DND-41 (cell line): ENCODE measurements at regions not wholly inside any gene's neighbourhood (a gene's known extent, or its start where the extent isn't known, plus 50 kb on each side); places are given as distances from the start of the nearest gene placed in this dataset.

Experiments
- ATAC-seq: fragments of 200-7000 bp; cut with Tn5 transposase; 3 replicates; pipeline ENCODE4 v1.9.1; 2021; ENCODE audit warnings: low read depth; ENCODE audit not compliant: insufficient read depth
- DNase-seq: peaks from one replicate; pipeline ENCODE4 v3.0.0-alpha.2; 2020
- H2AFZ ChIP-seq: 2 replicates; pipeline ENCODE4 v1.6.0; 2012; ENCODE audit warnings: low read depth, low read length
- H3K27ac ChIP-seq: 2 replicates; pipeline ENCODE4 v1.5.1; 2012; ENCODE audit warnings: low read length, inconsistent platforms
- H3K27me3 ChIP-seq: fragments of 200-600 bp; sonication (generic); 2 replicates; pipeline ENCODE4 v1.6.0; 2012; ENCODE audit warnings: low read length, mild to moderate bottlenecking, inconsistent platforms; ENCODE audit not compliant: insufficient read depth, poor library complexity
- H3K36me3 ChIP-seq: 2 replicates; pipeline ENCODE4 v1.5.1; 2012; ENCODE audit warnings: low read length, inconsistent platforms; ENCODE audit not compliant: insufficient read depth
- H3K4me1 ChIP-seq: 2 replicates; pipeline ENCODE4 v1.5.1; 2012; ENCODE audit warnings: mild to moderate bottlenecking, low read length; ENCODE audit not compliant: insufficient read depth
- H3K4me2 ChIP-seq: 2 replicates; pipeline ENCODE4 v1.6.0; 2012; ENCODE audit warnings: mild to moderate bottlenecking, moderate library complexity, low read length, inconsistent platforms; ENCODE audit not compliant: insufficient read depth
- H3K4me3 ChIP-seq, 2 experiments: fragments of 200-600 bp in 1 of 2; shearing (Covaris generic) in 1 of 2; 2 replicates each; pipeline ENCODE4 v1.5.1; 2012 to 2016; ENCODE audit warnings: inconsistent platforms in 2 of 2, low read length in 2 of 2, mild to moderate bottlenecking in 2 of 2, low read depth in 1 of 2, moderate library complexity in 1 of 2
- H3K79me2 ChIP-seq: 2 replicates; pipeline ENCODE4 v1.6.0; 2012; ENCODE audit warnings: low read length, inconsistent platforms; ENCODE audit not compliant: insufficient read depth
- H3K9ac ChIP-seq: 2 replicates; pipeline ENCODE4 v1.6.0; 2012; ENCODE audit warnings: low read depth, mild to moderate bottlenecking, inconsistent platforms, low read length, moderate library complexity
- H3K9me3 ChIP-seq: 2 replicates; pipeline ENCODE4 v1.5.1; 2012; ENCODE audit warnings: low read length, moderate library complexity, mild to moderate bottlenecking, inconsistent platforms; ENCODE audit not compliant: insufficient read depth, severe bottlenecking
- H4K20me1 ChIP-seq: 2 replicates; pipeline ENCODE4 v1.6.0; 2012; ENCODE audit warnings: low read length; ENCODE audit not compliant: insufficient read depth
- EZH2 ChIP-seq: IDR thresholded peaks from 3 replicates; pipeline ENCODE4 v1.6.1; 2012; ENCODE audit warnings: borderline replicate concordance, low read depth, mild to moderate bottlenecking, moderate library complexity, low read length, inconsistent platforms; ENCODE audit not compliant: severe bottlenecking
- TF ChIP-seq, protein P1 (sequence below): IDR thresholded peaks from 2 replicates; pipeline ENCODE4 v1.5.1; 2012; ENCODE audit warnings: borderline replicate concordance, low read length, moderate library complexity, mild to moderate bottlenecking; ENCODE audit not compliant: poor library complexity, severe bottlenecking; ENCODE audit errors: extremely low read depth

DNA sequence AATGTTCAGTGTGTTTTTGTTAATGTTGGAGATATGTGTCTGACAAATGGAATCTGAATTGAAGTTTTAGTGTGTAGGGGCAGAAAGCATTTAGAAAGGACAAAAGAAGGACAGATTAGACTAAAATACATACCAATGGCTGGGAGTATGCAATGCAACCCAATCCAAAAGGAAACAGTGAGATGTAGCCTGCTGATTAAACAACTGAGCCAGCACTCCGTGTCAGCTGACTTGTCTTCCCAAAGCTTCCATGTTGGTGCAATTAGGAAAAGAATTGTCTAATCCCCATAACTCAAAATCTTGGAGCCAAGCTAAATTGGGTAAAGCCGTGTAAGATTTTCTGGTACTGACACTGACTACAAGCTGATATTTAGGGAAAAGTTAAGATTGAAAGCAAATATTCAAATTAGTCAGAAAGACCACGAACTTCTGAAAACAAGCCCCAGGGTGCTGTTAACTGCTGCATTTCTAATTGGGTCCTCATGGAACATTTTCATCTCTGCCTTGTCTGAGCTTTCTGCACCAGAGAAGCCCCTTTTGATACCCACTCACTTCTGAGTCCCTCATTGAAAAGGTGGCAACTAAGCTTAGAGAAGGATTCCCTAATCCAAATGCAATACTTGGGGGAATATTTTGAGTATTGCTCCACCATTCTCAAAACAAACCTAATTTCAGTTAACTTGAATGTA lies 109.1 kb downstream of the DAD1 start:
- DNase-seq = no peak
- H3K4me1 ChIP-seq = no peaks in the 10 kb centered on the region
- H3K36me3 ChIP-seq = no peaks in the 10 kb centered on the region
- no peaks in the 10 kb centered on the region for H3K79me2 ChIP-seq
- no peaks in the 10 kb centered on the region for H3K9me3 ChIP-seq
- TF ChIP-seq, protein P1, sequence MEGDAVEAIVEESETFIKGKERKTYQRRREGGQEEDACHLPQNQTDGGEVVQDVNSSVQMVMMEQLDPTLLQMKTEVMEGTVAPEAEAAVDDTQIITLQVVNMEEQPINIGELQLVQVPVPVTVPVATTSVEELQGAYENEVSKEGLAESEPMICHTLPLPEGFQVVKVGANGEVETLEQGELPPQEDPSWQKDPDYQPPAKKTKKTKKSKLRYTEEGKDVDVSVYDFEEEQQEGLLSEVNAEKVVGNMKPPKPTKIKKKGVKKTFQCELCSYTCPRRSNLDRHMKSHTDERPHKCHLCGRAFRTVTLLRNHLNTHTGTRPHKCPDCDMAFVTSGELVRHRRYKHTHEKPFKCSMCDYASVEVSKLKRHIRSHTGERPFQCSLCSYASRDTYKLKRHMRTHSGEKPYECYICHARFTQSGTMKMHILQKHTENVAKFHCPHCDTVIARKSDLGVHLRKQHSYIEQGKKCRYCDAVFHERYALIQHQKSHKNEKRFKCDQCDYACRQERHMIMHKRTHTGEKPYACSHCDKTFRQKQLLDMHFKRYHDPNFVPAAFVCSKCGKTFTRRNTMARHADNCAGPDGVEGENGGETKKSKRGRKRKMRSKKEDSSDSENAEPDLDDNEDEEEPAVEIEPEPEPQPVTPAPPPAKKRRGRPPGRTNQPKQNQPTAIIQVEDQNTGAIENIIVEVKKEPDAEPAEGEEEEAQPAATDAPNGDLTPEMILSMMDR = no peak
- no peak for TF ChIP-seq EZH2
- no peak overlapping the region for H3K4me2 ChIP-seq
- no peaks in the 10 kb centered on the region for H4K20me1 ChIP-seq
- no peak overlapping the region for H2AFZ ChIP-seq
- no peak overlapping the region for H3K4me3 ChIP-seq
- no peak overlapping the region for H3K27ac ChIP-seq
- no peak overlapping the region for H3K9ac ChIP-seq
- no peak for ATAC-seq
- H3K27me3 ChIP-seq = peaks cover 57% of the 10 kb centered on the region

DNA sequence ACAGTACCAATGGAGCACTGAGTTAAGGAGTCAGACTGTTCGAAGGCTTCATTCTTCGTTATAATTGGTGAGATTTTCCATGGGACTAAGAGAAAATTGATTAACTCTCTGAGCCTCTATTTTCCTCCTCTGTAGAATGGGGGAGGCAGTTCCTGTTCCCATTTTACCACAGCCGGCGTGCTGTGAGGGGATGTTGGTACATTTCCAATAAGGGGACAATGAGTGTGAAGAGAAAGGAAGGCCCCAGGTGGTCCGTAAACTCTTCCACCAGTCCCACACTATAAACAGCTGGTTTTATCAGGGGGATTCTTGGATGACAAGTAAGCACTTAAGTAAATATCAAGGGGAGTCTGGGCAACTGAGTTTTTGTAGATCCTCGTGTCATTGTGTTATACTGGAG lies 109.9 kb downstream of the DAD1 start:
- no peak for TF ChIP-seq EZH2
- TF ChIP-seq, protein P1 = no peak
- Histone ChIP-seq H3K9me3 (no peaks in the 10 kb centered on the region), H3K4me3 (no peak overlapping the region), H3K36me3 (no peaks in the 10 kb centered on the region), H3K4me2 (no peak overlapping the region), H3K27me3 (peaks cover 63% of the 10 kb centered on the region), H4K20me1 (no peaks in the 10 kb centered on the region), H3K79me2 (no peaks in the 10 kb centered on the region), H3K4me1 (no peaks in the 10 kb centered on the region), H2AFZ (no peak overlapping the region), H3K9ac (no peak overlapping the region), H3K27ac (no peak overlapping the region)
- DNase-seq (no peak), ATAC-seq (no peak)

DNA sequence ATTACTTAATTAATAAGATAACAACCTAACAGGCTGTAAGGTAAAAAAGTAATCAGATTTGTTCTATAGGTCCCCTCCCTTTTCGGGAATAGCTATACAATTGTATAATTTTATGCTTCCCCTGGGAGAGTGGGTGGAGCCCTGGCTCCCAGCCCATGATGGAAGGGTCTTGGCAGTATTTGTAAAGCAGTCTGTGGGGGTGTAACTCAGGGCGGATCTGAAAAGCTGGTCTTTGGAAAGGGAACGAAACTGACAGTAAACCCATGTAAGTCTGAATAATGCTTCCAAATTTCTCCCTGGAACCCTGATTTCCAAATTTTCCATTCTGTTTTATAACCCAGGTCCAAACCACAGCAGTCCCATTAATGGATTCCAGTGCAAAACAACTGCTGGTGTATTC lies 110.4 kb downstream of the DAD1 start:
- Histone ChIP-seq H3K9me3 (no peaks in the 10 kb centered on the region), H4K20me1 (no peaks in the 10 kb centered on the region), H3K27ac (no peak overlapping the region), H3K9ac (no peak overlapping the region), H3K36me3 (no peaks in the 10 kb centered on the region), H3K4me1 (no peaks in the 10 kb centered on the region), H2AFZ (no peak overlapping the region), H3K4me2 (no peak overlapping the region), H3K27me3 (peaks cover 63% of the 10 kb centered on the region), H3K4me3 (no peak overlapping the region), H3K79me2 (no peaks in the 10 kb centered on the region)
- no peak for TF ChIP-seq EZH2
- TF ChIP-seq, protein P1 = no peak
- no peak for DNase-seq
- ATAC-seq = no peak
